CD4-positive, alpha-beta T cell treated with Interleukin-15 for 4 hours (primary cell): ENCODE measurements at regions not wholly inside any gene's neighbourhood (a gene's known extent, or its start where the extent isn't known, plus 50 kb on each side); places are given as distances from the start of the nearest gene placed in this dataset.

Experiments used
- DNase-seq: peaks from one replicate; pipeline ENCODE4 v3.0.0-alpha.2; 2020; ENCODE audit warnings: low spot score

DNA sequence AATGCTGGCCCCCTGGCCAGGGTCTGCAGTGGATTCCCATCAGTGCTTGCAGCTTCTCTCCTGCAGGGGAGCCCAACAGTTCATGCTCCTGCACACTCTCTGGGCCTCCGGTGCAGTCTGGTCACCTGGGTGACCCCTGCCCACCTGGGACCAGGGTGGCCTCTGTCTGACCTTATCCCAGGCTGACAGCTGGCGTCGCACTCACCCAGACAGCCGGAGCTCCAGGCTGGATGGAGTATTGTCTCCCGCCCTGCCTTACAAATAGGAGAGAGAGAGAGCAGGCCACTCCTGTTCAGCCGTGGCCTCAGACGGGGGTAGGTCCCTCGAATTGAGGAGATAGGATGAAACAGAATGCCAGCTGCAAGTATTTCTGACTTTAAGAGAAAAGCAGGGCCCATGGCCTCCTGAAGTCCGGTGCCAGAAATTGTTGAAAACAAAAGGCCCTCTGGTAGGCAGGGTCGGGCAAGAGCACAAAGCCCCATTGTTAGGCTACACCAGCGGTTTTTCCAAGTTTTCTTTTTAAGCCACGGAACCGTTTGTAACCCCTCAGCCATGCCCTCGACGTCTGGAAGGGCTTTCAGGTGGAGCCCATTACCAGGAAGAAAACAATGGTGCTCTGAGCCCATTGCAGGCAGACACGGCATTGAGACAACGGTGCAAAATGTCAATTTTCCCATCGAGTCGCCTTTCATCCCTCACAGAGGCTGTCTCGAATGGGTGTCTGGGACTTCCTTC lies 258.4 kb downstream of the BCL11A start:
- no peak for DNase-seq

DNA sequence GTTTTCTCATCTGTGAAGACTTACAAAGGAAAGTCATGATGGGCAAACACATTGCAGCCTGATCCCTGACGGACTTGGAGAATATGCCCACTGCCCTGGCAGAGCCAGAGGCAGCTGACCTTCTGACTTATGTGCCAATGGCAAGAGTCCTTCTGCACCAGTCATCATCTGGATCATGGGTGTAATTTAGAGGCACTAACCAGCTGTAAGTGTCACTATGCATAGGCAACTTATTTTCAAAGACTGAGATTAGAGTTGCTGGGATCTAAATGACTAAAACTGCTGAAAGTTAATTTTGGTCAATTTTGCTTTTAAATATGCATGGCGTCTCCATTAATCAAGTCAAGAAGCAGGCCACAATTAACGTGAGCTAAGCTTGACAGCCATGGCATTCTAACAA lies 261.2 kb downstream of the BCL11A start:
- no peak for DNase-seq

DNA sequence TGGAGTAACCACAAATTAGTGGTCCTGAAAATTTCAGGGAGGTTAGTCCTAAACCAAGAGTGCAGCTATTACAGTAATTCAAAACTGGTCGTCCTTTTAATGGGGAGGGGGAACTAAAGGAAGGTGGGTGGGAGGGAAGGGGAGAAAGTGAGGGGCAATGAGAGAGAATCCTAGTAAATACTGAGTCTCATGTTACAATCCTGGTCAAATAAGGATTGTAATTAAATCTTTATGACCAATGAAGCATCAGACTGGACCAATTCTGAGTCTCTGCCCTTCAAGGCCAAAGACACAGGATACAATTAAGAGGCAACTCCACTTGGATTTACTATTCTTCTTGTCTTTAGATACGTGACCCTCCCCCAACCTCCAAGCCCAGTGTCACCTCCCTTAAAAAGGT lies 262.9 kb downstream of the BCL11A start:
- DNase-seq, result no peak

DNA sequence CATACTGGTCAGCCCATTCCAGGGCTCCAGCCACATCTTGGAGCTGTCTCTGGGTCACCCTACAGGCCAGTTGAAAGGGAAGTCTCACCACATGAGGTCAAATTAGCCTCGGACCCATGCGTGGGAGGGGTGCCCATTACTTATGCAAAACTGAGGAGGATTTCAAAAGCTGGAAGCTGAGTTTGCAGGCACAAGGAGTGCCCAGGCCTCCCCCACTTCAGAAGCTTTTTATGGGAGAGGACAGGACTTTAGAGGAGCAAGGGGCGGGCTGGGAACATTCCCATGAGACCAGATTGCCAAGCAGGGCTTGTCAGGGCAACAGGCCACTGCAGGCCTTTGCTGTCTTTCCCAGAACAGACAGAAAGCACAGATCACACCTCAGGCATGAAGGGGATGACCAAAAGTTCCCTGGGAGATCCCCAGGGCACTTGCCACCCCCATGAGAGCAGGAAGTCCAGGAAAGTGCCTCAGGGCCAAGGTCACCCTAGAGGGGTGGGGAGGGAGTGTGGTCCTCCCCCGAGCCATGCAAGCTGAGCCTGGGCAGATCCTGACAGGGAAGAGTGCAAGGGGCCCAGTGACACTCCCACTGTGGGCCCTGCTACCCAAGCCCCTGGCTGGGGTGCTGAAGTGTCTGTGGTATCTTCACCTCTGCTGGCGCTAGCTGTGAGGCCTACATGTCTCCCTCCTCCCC lies 267.7 kb downstream of the BCL11A start:
- no peak for DNase-seq

DNA sequence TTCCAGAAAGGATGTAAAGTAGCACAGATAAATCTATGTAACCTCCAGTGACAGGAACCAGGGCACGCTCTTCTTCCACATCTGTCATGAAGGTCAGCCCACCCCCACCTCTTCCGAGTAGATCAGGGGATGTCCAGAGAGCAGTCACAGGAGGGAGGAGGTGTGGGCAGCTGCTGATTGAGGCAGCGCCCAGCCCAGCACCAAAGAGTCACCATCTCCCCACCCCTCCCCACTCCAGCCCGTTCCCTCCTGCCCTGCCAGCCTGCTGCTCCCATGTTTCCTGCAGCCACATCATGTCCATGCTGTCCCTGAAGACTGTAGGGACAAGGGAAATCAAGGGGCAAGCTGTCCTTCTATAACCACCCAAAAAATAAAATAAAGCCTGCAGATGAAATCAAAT lies 269.8 kb downstream of the BCL11A start:
- DNase-seq, result no peak

DNA sequence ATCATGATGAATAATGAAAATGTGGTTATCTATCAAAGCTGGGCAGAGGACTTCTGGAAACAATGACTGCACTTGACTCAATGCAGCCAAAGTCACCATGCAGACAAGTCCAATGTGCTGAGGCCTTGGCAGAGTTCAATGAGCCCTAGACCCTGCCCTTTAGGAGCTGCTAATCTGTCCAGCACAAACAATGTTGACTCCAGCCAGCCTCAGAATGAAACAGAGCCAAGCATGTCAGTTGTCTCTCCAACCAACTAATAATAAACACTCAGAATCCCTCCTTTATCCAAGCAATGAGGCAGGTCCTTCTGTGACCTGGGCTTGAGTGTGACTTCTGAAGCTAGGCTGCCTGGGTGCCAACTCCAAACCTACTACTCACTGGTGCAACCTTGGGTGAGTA lies 270.6 kb downstream of the BCL11A start:
- no peak for DNase-seq

DNA sequence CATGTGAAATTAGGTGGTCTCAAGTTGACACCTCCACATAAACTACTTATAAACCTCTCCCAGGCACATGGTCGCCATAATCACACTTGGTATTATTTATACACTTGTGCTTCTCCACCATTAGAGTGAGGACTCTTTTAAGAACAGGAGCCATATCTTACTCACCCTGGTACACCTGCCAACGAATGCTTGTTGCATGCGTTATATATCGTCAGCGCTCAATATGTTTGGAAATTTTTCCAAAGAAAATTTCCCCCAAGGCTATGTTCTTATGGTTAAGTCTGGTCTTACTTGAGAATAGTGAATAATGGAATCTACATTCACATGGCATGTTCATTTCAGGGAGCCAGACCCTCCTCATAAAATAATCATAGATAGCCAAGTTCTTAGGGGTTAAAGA lies 271.7 kb downstream of the BCL11A start:
- no peak for DNase-seq

DNA sequence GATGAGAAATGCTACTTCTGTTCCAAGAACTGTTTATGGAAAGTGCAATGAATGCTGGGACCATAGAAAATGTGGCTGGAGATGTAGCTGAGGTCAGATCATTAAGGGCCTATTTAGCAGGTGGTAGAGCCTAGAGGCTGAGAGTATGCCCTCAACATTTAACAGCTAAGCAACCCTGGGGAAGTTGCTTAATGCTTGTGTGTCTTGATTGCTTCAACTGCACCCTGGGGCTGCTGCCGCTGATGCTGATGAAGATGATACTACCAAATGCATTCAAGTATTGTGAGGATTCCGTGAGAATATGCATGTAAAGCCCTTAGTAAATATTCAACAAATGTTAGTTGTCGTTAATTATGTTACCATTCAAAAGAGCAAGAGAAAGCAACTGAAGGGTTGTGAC lies 273.2 kb downstream of the BCL11A start:
- no peak for DNase-seq

DNA sequence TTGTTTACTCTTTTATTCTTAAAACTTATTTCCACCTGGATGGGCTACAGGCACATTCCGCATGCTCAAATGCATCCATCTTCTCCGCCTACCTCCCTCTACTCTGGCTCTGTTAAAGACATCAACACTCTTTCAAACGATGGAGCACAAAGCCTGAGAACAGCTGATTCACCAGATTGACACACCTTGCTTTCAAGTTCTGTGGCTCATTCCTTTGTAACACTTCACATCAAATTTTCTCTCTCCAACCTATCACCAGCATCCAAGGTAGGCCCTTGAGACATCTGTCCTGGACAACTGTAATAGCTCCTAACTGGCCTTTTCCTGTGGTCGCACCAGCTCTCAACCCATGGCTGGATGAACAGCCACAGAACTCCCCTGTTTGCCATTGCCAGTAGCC lies 274.5 kb downstream of the BCL11A start:
- no peak for DNase-seq

DNA sequence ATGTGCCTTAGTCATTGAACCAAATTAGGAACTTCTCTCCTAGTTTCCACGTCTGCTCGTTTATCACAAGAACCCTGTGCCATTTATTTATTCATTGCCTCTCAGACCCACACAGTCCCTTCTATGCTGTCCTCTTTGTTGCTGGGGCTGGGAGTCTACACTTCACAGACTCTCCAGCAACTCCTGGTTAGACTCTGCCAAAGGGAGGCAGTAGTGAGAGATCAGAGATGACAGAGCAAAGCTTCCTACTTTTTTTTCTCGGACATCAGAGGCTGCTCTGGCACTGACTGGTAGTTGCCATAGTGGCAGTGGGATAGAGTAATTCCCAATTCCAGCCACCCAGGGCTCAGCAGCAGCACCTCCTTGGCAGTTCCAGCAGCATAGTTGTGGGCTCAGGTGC lies 277.5 kb downstream of the BCL11A start:
- DNase-seq, result no peak

DNA sequence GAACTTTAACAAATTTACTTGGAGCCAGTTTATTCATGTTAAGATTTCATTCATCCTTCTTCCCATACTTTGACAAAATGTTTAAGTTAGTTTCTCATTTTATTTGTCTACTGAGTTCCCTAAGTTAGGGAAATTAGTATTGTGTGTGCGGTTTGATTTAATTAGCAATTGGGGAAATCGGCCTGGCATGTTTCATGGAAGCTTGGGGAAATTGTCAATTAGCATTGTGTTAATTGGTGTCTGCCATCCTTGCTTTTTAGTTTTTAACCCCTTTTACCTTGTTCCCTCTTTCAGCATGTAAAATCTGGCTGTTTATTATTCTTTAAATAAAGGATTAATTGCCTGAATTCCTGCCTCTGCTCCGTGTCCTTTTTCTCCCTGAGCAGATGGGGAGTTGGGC lies 279.6 kb downstream of the BCL11A start:
- DNase-seq, result no peak

DNA sequence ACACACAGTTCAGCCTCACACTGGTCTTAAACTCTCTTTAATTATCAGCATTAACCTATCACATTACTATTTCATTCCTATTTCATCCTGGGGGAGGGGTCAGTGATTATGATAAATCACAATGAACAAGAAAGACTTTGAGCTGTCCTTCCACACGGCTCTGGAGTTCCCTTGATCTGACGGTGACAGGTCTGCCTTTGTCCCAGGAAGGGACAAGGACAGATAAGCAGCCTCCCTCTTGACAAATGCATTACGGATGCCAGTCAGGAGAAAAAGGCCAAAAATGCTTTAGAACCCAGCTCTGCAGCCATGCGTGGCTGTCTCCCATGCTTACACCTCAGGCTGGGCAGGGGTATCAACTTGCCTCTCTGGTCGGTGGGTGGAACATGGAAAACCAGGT lies 281.7 kb downstream of the BCL11A start:
- DNase-seq, result no peak

DNA sequence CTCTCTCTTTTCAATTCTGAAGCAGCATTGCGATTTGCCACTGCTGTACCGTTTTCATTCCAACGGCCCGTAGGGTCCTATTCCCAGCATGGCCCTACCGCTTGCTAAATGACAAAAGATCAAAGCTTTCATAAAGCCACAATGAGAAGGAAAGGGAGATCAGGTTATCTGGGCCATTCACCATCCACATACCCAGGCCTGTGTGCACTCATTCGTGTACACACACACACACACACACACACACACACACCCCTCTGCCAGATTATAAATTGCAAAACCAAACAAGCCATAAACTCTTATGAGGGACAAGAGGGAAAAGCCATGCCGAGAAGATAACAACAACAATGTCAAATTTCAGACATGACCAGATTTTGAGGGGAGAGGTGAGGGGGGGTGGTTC lies 282.3 kb downstream of the BCL11A start:
- no peak for DNase-seq

DNA sequence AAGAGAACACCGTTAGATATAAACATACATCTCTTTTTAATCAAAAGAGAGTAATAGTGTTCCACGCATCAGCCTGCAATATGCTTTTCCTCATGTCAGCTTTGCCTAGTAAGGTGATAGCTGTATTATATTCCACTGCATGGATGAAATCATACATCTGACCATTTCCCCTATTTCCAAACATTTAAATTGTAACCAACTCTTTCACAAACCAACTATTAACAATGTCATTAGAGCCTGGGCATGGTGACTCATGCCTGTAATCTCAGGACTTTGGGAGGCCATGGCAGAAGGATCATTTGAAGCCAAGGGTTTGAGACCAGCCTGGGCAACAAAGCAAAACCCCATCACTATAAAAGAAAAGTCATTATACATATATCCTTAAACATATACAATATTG lies 284.8 kb downstream of the BCL11A start:
- no peak for DNase-seq

DNA sequence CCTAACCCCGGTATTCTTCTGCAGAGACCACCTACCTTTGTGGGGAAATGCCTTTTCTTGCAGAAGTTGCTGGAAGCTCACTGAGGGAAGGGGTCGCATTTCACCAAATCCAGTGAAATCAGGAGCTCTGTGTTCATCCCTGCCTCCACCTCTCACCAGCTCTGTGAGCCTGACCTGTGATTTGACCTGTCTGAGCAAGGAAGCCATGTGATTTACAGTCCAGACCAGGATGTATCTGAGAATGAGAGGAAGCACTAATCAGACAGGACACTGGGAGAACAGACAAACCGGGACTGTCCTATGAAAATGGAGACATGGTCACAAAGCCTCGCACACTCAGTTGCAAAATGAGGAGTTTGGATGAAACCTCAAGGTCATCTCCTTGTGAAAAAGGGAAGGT lies 285.4 kb downstream of the BCL11A start:
- DNase-seq, result no peak

DNA sequence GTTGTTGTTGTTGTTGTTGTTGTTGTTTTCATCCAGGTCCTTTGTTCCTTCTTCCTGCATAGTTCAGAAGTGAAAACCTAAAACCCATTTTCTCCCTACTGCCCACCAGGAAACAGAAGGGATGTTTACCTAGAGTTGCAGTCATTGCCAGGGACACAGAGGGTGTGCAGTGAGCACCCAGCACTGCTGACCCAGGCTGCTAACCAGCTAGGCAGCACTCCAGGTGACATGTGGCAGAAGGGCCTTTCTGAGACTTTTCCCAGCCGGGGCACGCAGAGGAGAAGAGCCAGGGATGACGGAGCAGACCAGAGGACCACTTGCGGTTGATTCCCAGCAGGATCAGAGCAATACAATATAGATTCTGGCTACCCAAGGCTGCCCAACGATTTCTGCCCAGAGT lies 286.3 kb downstream of the BCL11A start:
- no peak for DNase-seq

DNA sequence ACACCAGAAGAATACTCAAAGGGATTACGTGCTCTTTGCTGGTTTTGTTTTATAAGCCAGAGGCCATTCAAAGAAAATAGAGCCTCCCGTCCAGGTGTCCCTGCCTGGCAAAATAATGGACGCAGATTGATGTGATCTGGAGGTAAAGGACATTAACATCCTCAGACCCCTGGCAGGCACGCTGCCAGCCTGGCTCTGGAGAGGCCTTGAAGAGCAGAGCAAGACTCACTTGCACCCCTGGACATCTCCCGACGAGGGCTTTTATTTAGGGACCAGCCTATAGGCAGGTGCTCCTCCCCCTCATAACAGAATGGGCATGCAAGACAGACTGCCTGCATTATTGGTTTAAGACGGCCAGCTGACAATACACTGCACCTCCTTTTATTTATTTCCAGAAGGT lies 291.3 kb downstream of the BCL11A start:
- no peak for DNase-seq

DNA sequence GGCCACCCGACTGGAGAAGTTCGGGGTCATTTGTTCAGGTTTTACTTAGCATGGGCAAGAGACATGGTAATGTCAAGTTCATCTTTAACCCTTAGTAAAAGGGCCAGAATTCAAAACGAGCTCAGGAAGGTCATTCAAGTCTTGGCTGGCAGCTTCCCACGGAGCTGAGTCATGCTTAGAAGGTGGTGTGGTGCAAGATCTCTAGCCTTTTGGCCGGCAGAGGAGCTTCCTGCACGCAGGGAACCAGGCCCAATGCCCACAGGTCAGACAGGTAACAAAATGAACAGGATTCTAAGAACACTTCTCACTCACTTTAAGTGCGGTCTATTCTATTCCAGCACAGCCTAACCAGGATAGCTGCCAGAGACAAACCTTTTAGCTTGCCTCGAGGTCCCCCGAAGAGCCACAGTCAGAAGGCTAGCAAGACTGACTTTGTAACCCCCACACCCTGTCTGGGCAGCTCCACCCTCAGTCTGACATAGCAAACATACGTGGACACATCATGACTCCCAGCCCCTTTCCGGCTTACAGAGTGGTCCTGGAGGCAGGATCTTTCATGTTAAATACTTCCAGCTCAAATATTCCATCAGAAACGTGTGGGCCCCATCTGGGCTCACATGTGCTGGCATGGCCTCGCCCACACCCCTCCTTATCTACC lies 292.7 kb downstream of the BCL11A start:
- no peak for DNase-seq

DNA sequence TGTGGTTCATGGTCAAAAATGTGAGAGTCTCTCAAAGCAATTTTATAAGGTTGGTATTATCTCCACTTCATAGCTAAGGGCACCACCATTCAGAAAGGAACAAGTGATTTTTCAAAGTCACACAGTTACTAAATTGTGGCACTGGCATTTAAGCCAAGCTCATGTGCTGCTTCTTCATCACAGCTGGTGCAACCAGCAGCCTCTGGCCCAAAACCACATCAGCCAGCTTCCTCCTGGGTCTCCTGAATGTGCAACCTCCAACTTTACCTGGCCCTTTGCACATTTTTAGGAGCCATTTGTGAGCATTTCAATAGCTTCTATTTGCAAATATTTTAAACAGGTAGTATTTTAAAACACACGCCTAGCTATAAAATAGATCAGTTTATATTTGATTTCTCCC lies 293.7 kb downstream of the BCL11A start:
- no peak for DNase-seq

DNA sequence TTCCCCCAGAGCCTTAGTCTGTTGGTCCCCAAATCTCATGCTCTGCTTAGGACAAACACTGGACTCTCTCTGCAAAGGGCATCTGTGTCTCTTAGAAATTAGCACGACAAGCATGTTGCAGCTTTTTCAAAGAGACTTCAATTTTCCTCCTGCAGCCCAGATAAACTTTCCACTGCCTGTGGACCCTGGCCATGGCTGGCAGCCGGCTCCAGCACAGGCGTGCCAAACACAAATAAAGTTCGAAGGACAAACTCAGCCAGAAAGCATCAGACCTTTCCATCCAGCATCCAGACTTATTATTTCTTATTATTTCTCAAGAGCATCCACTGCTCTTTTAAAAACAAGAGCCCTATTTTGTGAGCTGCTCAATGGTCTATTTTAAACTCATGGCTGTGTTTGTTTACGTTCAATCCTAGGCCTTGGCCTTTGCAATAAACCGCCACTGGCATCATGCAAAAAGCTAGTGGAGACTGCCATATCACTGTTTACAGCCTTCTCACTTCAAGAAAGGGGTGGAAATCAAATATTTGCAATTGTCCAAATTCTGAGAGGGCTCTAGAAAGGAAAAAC lies 300.8 kb downstream of the BCL11A start:
- no peak for DNase-seq

DNA sequence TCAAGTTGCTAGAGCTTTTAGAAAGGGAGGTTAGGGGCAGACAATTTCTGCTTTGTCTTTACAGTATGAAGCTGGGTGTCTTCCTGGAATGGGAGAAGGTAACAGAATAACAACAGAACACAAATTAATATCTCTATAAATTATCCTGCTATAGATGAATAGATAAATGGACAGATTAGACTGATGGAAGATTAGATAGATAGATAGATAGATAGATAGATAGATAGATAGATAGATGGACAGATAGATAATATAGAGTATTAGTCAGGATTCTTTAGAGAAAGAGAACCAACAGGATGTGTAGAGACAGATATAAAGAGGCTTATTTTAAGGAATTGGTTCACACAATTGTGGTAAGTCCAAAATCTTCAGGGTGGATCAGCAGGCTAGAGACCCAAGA lies 302.2 kb downstream of the BCL11A start:
- no peak for DNase-seq

DNA sequence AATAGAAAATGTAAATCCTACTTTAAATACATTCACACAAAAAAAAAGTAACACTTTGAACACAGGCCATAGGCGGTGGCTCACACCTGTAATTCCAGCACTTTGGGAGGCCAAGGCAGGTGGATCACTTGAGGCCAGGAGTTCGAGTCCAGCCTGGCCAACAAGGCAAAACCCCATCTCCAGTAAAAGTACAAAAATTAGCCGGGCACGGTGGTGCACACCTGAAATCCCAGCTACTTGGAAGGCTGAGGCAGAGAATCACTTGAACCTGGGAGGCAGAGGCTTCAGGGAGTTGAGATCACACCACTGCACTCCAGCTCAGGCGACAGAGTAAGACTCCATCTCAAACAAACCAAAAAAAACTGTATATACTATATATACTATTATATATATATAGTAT lies 303.6 kb downstream of the BCL11A start:
- no peak for DNase-seq

DNA sequence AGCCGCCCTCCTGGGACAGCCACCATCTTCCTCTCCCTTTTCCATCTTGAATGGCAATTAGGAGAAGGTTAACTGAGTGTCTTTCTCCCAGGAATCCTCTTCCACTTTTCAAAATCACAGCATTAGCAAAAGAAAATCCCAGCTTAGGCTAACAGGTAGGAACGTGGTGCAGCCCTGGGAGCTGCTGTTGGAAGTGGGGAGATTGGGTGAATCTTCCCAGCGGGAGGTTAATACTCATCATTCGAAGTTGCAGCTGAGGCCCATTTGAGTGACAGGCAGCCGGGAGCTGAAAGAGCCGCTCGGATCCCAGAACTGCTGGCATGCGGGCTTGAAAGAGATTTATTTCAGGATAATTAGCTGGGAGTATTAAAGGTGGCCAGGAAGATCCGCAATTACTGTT lies 306.0 kb downstream of the BCL11A start:
- DNase-seq, result no peak
